ENCODE measurements at regions not wholly inside any gene's neighbourhood (a gene's known extent, or its start where the extent isn't known, plus 50 kb on each side); places are given as distances from the start of the nearest gene placed in this dataset.

DNA sequence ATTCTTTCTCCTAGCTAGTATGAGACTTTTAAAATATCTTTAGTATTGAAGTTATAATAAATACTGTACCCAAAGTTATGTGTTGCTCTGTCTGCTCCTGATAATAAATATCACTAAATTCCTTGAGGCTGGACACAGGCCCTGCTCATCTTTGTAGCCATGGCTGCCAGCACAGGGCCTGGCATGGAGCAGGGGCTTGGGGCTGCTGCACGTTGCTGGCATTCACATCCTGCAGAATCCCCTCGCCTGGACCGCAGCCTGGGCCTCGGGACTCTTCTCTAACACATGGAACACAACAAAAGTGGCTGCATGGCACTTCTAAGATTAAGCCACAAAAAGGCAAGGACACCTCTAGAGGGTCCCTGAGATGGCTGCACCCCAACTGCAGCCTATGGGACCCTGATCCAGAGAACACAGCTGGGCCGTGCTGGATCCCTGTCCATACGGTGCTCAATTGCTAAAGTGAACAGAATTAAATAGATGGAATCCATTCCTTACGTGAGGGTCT, 477.5 kb upstream of the MYT1L start:
- Mint-ChIP-seq H3K36me3 (no peaks in the 10 kb centered on the region), H3K27me3 (peaks cover 2% of the 10 kb centered on the region), H3K4me1 (no peaks in the 10 kb centered on the region), H3K9me3 (peaks cover 3% of the 10 kb centered on the region), H3K27ac (no peak overlapping the region), H3K4me3 (no peak overlapping the region)
- no peak for ATAC-seq (ENCODE audit: low read depth)
- no peak for DNase-seq (ENCODE audit: low spot score in 2 of 2)

GRCh38 chr2:2806711-2807110, 475.6 kb upstream of the MYT1L start:
- Mint-ChIP-seq H3K4me3 (no peak overlapping the region), H3K9me3 (peaks cover 4% of the 10 kb centered on the region), H3K27me3 (peaks cover 2% of the 10 kb centered on the region), H3K36me3 (no peaks in the 10 kb centered on the region), H3K27ac (no peak overlapping the region), H3K4me1 (no peaks in the 10 kb centered on the region)
- DNase-seq (ENCODE audit: low spot score in 2 of 2) (no peak), ATAC-seq (ENCODE audit: low read depth) (no peak)

DNA sequence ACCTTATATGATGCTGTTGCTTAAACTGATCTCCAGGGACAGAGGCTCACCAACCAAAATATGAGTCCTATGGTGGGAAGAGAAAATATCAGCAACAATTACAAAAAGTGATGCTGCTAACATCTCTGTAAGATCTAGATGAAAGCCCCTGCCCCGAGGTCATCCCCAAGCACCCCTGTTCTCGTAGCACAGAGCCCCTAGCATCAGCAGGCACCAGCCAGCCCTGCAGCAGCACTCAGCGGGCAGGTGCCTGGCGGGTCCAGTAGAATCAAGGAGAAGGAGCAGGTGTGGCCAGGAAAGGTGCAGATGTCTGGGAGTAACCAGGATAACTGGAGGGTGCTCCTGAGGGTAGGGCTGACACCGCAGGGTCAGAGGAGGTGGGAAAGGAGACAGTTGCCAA, 474.2 kb upstream of the MYT1L start:
- H3K27ac Mint-ChIP-seq = no peak overlapping the region
- DNase-seq (ENCODE audit: low spot score in 2 of 2) (no peak), ATAC-seq (ENCODE audit: low read depth) (no peak)
- peaks cover 4% of the 10 kb centered on the region for H3K9me3 Mint-ChIP-seq
- H3K4me1 Mint-ChIP-seq = no peaks in the 10 kb centered on the region
- no peaks in the 10 kb centered on the region for H3K36me3 Mint-ChIP-seq
- H3K27me3 Mint-ChIP-seq = peaks cover 2% of the 10 kb centered on the region
- H3K4me3 Mint-ChIP-seq = no peak overlapping the region

DNA sequence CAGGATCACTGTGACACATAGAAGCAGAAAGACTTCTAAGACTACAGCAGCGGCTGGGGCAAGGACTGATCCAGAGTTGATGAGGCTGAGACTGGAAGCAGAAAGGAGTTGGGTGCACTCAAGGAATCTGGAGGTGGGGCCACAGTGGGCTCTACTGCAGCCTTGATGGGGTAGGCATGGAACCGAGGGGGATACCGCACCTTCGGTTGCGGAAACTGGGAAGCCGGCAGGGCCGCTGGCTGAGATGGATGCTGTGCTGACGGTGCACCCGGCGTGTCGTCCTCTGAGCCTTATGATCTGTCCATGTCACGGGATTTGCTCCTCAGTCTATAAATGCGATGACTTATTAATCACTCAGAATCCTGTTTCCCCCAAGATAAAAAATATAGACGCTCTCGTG, 473.5 kb upstream of the MYT1L start:
- H3K36me3 Mint-ChIP-seq = no peaks in the 10 kb centered on the region
- H3K27ac Mint-ChIP-seq = no peak overlapping the region
- no peaks in the 10 kb centered on the region for H3K4me1 Mint-ChIP-seq
- ATAC-seq (ENCODE audit: low read depth) = no peak
- H3K9me3 Mint-ChIP-seq = peaks cover 6% of the 10 kb centered on the region
- H3K4me3 Mint-ChIP-seq = no peak overlapping the region
- no peak for DNase-seq (ENCODE audit: low spot score in 2 of 2)
- H3K27me3 Mint-ChIP-seq = peaks cover 2% of the 10 kb centered on the region

DNA sequence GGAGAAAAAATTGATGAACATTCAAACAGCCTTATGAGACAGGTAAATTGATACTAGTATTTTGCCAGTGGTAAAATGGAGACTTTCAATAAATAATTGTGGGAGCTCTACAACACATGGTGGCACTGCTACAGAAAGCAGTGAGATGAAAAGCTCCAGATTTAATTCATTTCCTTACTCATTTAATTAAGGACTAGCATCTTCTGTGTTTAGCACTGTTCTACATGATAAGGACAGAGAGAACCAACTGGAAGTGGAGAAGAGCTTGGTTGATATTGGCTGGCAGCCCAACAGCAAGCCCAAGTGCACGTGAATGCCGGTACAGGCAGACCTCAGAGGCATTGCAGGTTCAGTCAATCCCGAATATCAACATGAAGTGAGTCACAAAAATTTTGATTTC, 470.4 kb upstream of the MYT1L start:
- H3K36me3 Mint-ChIP-seq = no peaks in the 10 kb centered on the region
- peaks cover 2% of the 10 kb centered on the region for H3K27me3 Mint-ChIP-seq
- peaks cover 6% of the 10 kb centered on the region for H3K9me3 Mint-ChIP-seq
- ATAC-seq (ENCODE audit: low read depth) (no peak), DNase-seq (ENCODE audit: low spot score in 2 of 2) (no peak)
- H3K27ac Mint-ChIP-seq = no peak overlapping the region
- H3K4me3 Mint-ChIP-seq = no peak overlapping the region
- no peaks in the 10 kb centered on the region for H3K4me1 Mint-ChIP-seq

DNA sequence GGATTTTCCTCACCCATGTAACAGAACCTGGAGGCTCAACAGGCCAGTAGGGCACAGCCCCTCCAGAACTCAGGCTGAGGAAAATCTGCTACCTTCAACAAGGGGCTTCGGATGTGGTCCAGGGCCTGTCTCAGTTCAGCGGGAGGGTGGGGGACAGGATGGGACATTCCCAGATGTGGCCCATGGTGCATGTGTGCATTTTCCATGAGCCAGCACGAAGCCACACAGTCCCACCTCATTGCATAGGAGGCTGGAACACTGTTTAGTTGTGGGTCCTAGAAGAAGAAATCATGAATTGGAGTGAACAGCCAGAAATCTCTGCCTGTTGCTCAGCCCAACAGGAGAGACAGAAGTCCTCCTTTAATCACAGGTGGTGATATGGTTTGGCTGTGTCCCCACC, 469.6 kb upstream of the MYT1L start:
- no peak overlapping the region for H3K4me3 Mint-ChIP-seq
- no peaks in the 10 kb centered on the region for H3K36me3 Mint-ChIP-seq
- peaks cover 2% of the 10 kb centered on the region for H3K27me3 Mint-ChIP-seq
- H3K9me3 Mint-ChIP-seq = peaks cover 6% of the 10 kb centered on the region
- no peaks in the 10 kb centered on the region for H3K4me1 Mint-ChIP-seq
- H3K27ac Mint-ChIP-seq = no peak overlapping the region
- DNase-seq (ENCODE audit: low spot score in 2 of 2) = no peak
- no peak for ATAC-seq (ENCODE audit: low read depth)

GRCh38 chr2:2800001-2800400, 468.9 kb upstream of the MYT1L start:
- Mint-ChIP-seq H3K4me3 (no peak overlapping the region), H3K4me1 (no peaks in the 10 kb centered on the region)
- ATAC-seq (ENCODE audit: low read depth) = no peak

DNA sequence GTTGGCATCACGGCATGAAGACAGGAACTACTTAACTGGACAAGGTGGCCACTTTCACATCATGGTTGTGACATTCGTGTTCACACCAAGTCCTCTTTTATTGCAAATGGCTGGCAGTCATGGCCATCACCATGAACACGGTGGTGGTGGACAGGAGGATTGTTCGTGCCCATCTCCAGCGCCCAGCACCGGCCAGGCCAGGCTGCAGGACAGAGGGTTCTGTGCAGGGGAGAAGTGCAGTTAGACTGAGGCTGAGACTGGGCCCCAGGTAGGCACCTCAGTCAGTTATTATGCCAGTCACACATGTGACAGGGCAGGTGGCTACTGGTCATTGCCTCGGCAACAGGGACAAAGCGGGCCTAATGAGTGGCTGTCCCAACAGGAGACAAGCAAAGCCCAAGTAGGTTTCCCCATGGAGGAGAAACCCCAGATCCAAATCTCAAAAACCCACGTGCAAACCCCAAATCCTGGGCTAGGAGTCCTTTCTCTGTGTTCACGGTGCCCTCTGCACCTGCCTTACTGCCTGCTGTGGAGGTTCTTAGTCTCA, 468.1 kb upstream of the MYT1L start:
- Mint-ChIP-seq H3K27ac (no peak overlapping the region), H3K9me3 (peaks cover 8% of the 10 kb centered on the region), H3K36me3 (no peaks in the 10 kb centered on the region), H3K27me3 (peaks cover 2% of the 10 kb centered on the region), H3K4me3 (no peak overlapping the region), H3K4me1 (no peaks in the 10 kb centered on the region)
- ATAC-seq (ENCODE audit: low read depth) (no peak), DNase-seq (ENCODE audit: low spot score in 2 of 2) (no peak)

More at GRCh38 chr2:2800001-2800400, 468.9 kb upstream of the MYT1L start:
- Mint-ChIP-seq H3K36me3 (no peaks in the 10 kb centered on the region), H3K9me3 (peaks cover 6% of the 10 kb centered on the region), H3K27ac (no peak overlapping the region), H3K27me3 (peaks cover 2% of the 10 kb centered on the region)
- no peak for DNase-seq (ENCODE audit: low spot score in 2 of 2)

GRCh38 chr2:2798337-2798736, 467.3 kb upstream of the MYT1L start:
- no peaks in the 10 kb centered on the region for H3K4me1 Mint-ChIP-seq
- ATAC-seq (ENCODE audit: low read depth) (no peak), DNase-seq (ENCODE audit: low spot score in 2 of 2) (no peak)
- peaks cover 7% of the 10 kb centered on the region for H3K9me3 Mint-ChIP-seq
- H3K27me3 Mint-ChIP-seq = peaks cover 4% of the 10 kb centered on the region
- H3K4me3 Mint-ChIP-seq = no peak overlapping the region
- H3K27ac Mint-ChIP-seq = no peak overlapping the region
- H3K36me3 Mint-ChIP-seq = no peaks in the 10 kb centered on the region

DNA sequence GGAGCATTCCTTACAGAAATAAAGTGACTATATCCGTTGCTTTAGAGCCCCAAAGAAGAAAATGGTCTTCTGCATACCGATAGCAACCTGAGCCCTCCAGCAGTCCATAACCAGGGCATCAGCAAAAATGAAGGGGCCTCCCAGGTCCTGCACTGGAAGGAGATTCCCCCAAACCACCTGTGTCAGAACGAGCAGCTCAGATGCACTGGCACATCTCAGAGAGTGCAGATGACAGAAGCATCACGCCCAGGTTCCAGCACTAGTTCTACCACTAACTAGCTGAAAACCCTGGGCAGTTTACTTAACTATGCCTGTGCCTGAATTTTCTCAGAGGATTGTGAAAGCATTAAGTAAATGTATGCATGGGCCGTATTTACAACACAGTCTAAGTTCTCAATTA, 466.7 kb upstream of the MYT1L start:
- H3K27ac Mint-ChIP-seq = no peak overlapping the region
- ATAC-seq (ENCODE audit: low read depth) = no peak
- H3K4me3 Mint-ChIP-seq = no peak overlapping the region
- H3K4me1 Mint-ChIP-seq = no peaks in the 10 kb centered on the region
- H3K27me3 Mint-ChIP-seq = peaks cover 6% of the 10 kb centered on the region
- H3K36me3 Mint-ChIP-seq = no peaks in the 10 kb centered on the region
- peaks cover 8% of the 10 kb centered on the region for H3K9me3 Mint-ChIP-seq
- no peak for DNase-seq (ENCODE audit: low spot score in 2 of 2)

- DNase-seq (ENCODE audit: low spot score in 2 of 2) = no peak
Observed at GRCh38 chr2:2796207-2796606, 465.1 kb upstream of the MYT1L start.

DNA sequence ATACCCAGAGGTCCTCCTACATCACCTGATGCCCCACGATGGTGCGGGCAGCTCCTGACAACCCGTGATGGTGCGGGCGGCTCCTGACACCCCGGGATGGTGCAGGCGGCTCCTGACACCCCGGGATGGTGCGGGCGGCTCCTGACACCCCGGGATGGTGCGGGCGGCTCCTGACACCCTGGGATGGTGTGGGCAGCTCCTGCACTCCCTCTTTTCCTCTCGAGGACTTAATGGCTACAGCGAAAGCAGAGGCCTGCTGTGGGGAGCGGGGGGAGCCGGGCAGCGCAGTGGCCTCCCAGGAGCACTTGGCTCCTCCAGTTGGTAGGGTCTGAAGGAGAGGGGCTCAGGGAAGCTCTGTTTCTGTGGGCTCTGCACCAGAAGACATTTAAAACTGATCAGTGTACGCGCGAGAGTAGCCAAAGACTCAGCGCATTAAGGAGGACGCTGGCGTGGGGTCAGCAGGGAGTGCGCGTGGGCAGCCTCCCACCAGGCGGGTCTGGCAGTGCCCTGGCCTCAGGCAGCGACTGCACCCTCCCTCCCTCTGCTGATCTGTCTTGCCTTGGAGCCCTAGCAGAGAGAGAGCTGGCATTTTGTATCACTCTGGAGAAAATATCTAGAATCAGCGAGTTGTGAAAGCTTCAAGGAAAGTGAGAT, 464.5 kb upstream of the MYT1L start:
- Mint-ChIP-seq H3K4me3 (no peak overlapping the region), H3K27me3 (peaks cover 11% of the 10 kb centered on the region), H3K9me3 (peaks cover 6% of the 10 kb centered on the region), H3K4me1 (no peaks in the 10 kb centered on the region), H3K36me3 (no peaks in the 10 kb centered on the region), H3K27ac (no peak overlapping the region)
- ATAC-seq (ENCODE audit: low read depth) (no peak), DNase-seq (ENCODE audit: low spot score in 2 of 2) (no peak)

More at GRCh38 chr2:2796207-2796606, 465.1 kb upstream of the MYT1L start:
- Mint-ChIP-seq H3K9me3 (peaks cover 6% of the 10 kb centered on the region), H3K27ac (no peak overlapping the region), H3K27me3 (peaks cover 8% of the 10 kb centered on the region), H3K4me3 (no peak overlapping the region), H3K36me3 (no peaks in the 10 kb centered on the region), H3K4me1 (no peaks in the 10 kb centered on the region)
- no peak for ATAC-seq (ENCODE audit: low read depth)

DNA sequence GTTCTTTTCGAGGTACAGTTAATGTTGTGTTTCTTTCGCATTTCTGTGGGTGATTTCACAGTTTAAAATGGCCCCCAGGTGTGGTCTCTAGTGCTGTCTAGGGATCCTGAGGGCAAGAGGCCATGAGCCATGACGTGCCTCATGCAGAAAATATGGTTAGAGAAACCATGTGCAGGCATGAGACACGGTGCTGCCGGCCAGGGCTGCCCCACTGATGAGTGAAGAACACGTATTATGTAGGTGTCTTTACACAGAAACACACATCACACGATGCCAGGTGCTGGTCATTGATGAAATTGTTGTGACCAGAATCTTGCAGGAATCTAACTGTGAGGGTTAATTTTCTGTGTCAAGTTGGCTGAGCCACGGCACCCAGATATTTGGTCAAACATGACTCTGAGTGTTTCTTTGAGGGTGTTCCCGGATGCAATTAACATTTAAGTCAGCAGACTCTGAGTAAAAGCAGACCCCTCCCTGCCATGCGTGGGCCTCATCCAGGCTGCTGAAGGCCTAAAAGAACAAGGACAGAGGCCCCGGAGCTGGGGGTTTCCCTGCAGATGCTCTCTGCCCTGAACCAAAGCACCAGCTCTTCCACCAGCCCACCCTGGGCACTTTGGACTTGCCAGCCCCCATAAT, 463.0 kb upstream of the MYT1L start:
- ATAC-seq (ENCODE audit: low read depth) (no peak), DNase-seq (ENCODE audit: low spot score in 2 of 2) (no peak)
- no peak overlapping the region for H3K27ac Mint-ChIP-seq
- H3K27me3 Mint-ChIP-seq = peaks cover 14% of the 10 kb centered on the region
- no peaks in the 10 kb centered on the region for H3K4me1 Mint-ChIP-seq
- peaks cover 5% of the 10 kb centered on the region for H3K9me3 Mint-ChIP-seq
- H3K4me3 Mint-ChIP-seq = no peak overlapping the region
- no peaks in the 10 kb centered on the region for H3K36me3 Mint-ChIP-seq

GRCh38 chr2:2793514-2793913, 462.4 kb upstream of the MYT1L start:
- H3K36me3 Mint-ChIP-seq = no peaks in the 10 kb centered on the region
- H3K27ac Mint-ChIP-seq = no peak overlapping the region
- H3K4me1 Mint-ChIP-seq = no peaks in the 10 kb centered on the region
- DNase-seq (ENCODE audit: low spot score in 2 of 2) = no peak
- no peak for ATAC-seq (ENCODE audit: low read depth)
- no peak overlapping the region for H3K4me3 Mint-ChIP-seq
- H3K9me3 Mint-ChIP-seq = peaks cover 5% of the 10 kb centered on the region
- H3K27me3 Mint-ChIP-seq = peaks cover 14% of the 10 kb centered on the region
